ENCODE measurements at regions not wholly inside any gene's neighbourhood (a gene's known extent, or its start where the extent isn't known, plus 50 kb on each side); places are given as distances from the start of the nearest gene placed in this dataset.

DNA sequence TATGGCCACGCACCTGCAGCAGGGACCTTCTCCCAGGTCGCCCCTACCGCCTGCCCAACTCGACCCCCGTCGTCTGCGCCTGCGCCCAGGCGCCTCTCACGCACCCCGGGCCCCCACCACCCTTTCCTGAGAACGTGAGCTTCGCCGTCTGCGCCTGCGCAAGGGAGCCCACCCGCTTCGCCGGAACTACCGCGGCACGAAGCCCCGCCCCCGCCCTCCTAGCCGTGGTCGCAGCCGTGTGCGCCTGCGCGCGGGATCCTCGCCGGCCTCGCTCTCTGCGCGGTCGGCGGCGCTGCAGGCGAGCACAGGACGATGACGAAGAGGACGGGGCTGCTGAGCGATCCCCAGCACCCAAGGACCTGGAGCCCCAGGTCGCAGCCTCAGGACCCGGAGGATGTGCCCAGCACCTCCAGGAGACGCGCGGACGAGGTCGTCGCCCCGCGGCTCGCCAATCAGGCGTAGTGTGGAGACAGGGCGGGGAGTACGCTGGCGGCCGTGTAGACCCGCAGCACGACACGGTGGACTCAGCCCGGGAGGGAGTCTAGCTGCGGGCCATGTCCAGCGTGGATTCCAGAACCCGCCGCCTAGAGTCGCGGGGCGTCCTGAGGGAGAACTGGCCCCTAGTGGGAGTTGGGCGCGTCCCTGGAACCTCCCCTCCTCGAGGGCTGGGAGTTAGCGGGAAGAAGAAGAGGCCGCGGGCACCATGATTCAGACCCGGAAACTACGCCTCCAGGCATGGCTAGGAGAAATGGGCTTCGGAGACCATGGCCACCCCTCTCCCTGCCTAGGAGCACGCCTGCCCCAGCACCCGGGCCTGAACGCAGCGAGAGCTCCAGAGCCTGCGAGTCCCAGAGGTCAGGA lies 1120.8 kb upstream of the TMEM132C start:
- Histone ChIP-seq H3F3A (ENCODE audit: insufficient read depth, low read depth) (no peaks in the 10 kb centered on the region), H3K36me3 (ENCODE audit: low read depth) (no peaks in the 10 kb centered on the region), H3K4me3 (no peak overlapping the region), H3K4me2 (no peak overlapping the region), H3K27ac (no peak overlapping the region), H3K27me3 (ENCODE audit: insufficient read depth, low read depth) (no peaks in the 10 kb centered on the region), H3K4me1 (replicated peaks; ENCODE audit: insufficient read depth) (no peaks in the 10 kb centered on the region), H3K9me3 (ENCODE audit: insufficient read depth, low read depth) (no peaks in the 10 kb centered on the region), H3K79me2 (ENCODE audit: low read depth) (no peaks in the 10 kb centered on the region), H4K20me1 (ENCODE audit: insufficient read depth) (no peaks in the 10 kb centered on the region), H2AFZ (no peak overlapping the region), H3K9me2 (ENCODE audit: insufficient read depth) (no peaks in the 10 kb centered on the region)
- no peak for DNase-seq
- no TSS peak for BruUV-seq (replicated peaks)
- POLR2A ChIA-PET (ENCODE audit: unreplicated experiment): no interaction called here
- intact Hi-C loops (cut with micrococcal nuclease; ENCODE audit: unreplicated experiment): no loop called here
- CTCF ChIA-PET: interaction anchor here (0.7 kb wide), 1 partner anchor 84 kb away, joined by 5 read pairs; no protein-coding TSS in a partner anchor
- TF ChIP-seq, protein P1, sequence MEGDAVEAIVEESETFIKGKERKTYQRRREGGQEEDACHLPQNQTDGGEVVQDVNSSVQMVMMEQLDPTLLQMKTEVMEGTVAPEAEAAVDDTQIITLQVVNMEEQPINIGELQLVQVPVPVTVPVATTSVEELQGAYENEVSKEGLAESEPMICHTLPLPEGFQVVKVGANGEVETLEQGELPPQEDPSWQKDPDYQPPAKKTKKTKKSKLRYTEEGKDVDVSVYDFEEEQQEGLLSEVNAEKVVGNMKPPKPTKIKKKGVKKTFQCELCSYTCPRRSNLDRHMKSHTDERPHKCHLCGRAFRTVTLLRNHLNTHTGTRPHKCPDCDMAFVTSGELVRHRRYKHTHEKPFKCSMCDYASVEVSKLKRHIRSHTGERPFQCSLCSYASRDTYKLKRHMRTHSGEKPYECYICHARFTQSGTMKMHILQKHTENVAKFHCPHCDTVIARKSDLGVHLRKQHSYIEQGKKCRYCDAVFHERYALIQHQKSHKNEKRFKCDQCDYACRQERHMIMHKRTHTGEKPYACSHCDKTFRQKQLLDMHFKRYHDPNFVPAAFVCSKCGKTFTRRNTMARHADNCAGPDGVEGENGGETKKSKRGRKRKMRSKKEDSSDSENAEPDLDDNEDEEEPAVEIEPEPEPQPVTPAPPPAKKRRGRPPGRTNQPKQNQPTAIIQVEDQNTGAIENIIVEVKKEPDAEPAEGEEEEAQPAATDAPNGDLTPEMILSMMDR (conservative IDR thresholded peaks at IDR 0.05): no peak
- no peak for TF ChIP-seq EZH2 (IDR thresholded peaks at IDR 0.05; ENCODE audit: low read depth)

DNA sequence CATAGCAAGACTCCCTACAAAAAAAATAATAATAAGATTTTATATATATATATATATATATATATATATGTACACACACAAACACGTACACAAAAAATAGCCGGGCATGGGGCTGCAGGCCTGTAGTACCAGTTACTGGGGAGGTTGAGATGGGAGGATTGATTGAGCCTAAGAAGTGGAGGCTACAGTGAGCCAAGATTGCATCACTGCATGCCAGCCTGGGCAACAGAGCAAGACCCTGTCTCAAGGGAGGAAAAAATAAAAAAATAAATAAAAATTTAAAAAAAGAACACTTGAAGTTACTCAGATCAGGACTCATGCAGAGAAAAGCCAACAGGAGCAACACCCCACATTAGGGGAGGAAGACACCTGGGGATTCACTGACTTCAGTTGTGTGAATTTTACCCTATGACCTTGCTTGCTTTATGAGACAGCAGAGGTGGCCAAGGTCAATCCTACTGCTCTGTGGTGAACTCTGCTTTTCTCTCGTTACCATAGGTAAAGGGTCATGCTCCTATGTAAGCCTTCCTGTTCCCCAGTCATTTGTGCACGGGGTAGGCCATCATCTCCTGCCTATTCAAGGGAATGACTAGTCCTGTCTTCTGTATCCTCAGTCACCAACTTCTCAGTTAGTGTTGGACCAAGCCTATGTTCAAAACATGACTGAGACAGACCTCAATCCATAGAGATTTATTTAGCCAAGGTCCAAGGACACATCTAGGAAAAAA lies 1119.8 kb upstream of the TMEM132C start:
- no peaks in the 10 kb centered on the region for H3K36me3 ChIP-seq (ENCODE audit: low read depth)
- no peaks in the 10 kb centered on the region for H4K20me1 ChIP-seq (ENCODE audit: insufficient read depth)
- no peaks in the 10 kb centered on the region for H3F3A ChIP-seq (ENCODE audit: insufficient read depth, low read depth)
- no peak overlapping the region for H3K27ac ChIP-seq
- no peak overlapping the region for H3K4me3 ChIP-seq
- ChIA-PET POLR2A (ENCODE audit: unreplicated experiment) (no interaction called here), CTCF (interaction anchor here (0.7 kb wide), 1 partner anchor 83 kb away, joined by 5 read pairs; no protein-coding TSS in a partner anchor)
- intact Hi-C loops (cut with micrococcal nuclease; ENCODE audit: unreplicated experiment): no loop called here
- no peak for TF ChIP-seq EZH2 (IDR thresholded peaks at IDR 0.05; ENCODE audit: low read depth)
- no TSS peak for BruUV-seq (replicated peaks)
- no peaks in the 10 kb centered on the region for H3K4me1 ChIP-seq (replicated peaks; ENCODE audit: insufficient read depth)
- H3K9me3 ChIP-seq (ENCODE audit: insufficient read depth, low read depth): no peaks in the 10 kb centered on the region
- DNase-seq: no peak
- no peaks in the 10 kb centered on the region for H3K79me2 ChIP-seq (ENCODE audit: low read depth)
- no peak overlapping the region for H2AFZ ChIP-seq
- no peak overlapping the region for H3K4me2 ChIP-seq
- no peaks in the 10 kb centered on the region for H3K9me2 ChIP-seq (ENCODE audit: insufficient read depth)
- no peaks in the 10 kb centered on the region for H3K27me3 ChIP-seq (ENCODE audit: insufficient read depth, low read depth)

DNA sequence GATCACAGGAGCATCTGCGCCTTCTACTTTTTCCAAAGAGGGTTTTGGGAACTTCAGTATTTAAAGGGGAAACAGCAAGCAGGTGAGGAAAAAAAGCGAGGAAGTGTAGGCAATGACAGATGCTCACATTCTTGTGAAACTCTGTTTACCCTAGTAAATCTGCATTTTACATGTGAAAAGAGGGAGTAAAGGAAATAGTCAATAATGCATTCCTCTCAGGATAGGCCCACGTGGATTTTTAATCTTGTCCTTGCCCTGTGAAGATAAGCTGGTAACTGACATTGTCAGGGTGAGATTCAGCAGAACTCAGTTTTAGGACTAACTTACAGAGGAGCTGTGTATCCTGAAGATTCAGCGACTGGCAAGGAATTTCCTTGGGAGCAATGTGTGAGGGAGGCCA lies 1119.2 kb upstream of the TMEM132C start:
- no peaks in the 10 kb centered on the region for H3K36me3 ChIP-seq (ENCODE audit: low read depth)
- no peak overlapping the region for H3K27ac ChIP-seq
- no peaks in the 10 kb centered on the region for H4K20me1 ChIP-seq (ENCODE audit: insufficient read depth)
- ChIA-PET CTCF (no interaction called here), POLR2A (ENCODE audit: unreplicated experiment) (no interaction called here)
- no peaks in the 10 kb centered on the region for H3K9me2 ChIP-seq (ENCODE audit: insufficient read depth)
- no peaks in the 10 kb centered on the region for H3K4me1 ChIP-seq (replicated peaks; ENCODE audit: insufficient read depth)
- DNase-seq: no peak
- no peak overlapping the region for H3K4me3 ChIP-seq
- H2AFZ ChIP-seq: no peak overlapping the region
- TF ChIP-seq, protein P1 (conservative IDR thresholded peaks at IDR 0.05): no peak
- TF ChIP-seq EZH2 (IDR thresholded peaks at IDR 0.05; ENCODE audit: low read depth): no peak
- H3F3A ChIP-seq (ENCODE audit: insufficient read depth, low read depth): no peaks in the 10 kb centered on the region
- BruUV-seq (replicated peaks): no TSS peak
- H3K27me3 ChIP-seq (ENCODE audit: insufficient read depth, low read depth): no peaks in the 10 kb centered on the region
- intact Hi-C loops (cut with micrococcal nuclease; ENCODE audit: unreplicated experiment): no loop called here
- no peak overlapping the region for H3K4me2 ChIP-seq
- H3K9me3 ChIP-seq (ENCODE audit: insufficient read depth, low read depth): no peaks in the 10 kb centered on the region
- H3K79me2 ChIP-seq (ENCODE audit: low read depth): no peaks in the 10 kb centered on the region
